RKO (cell line): ENCODE measurements at regions not wholly inside any gene's neighbourhood (a gene's known extent, or its start where the extent isn't known, plus 50 kb on each side); places are given as distances from the start of the nearest gene placed in this dataset.
A peak's percentile ranks its signal among the peaks of the same experiment; 100 is the strongest.
"Not testable (repeated sequence)": the region's sequence is repeated elsewhere in the genome, so short reads cannot be mapped to it uniquely, and the experiment has no call there.

Source experiments
- DNase-seq: peaks from one replicate; pipeline ENCODE4 v3.0.0-alpha.2; 2016; ENCODE audit warnings: low spot score

DNA sequence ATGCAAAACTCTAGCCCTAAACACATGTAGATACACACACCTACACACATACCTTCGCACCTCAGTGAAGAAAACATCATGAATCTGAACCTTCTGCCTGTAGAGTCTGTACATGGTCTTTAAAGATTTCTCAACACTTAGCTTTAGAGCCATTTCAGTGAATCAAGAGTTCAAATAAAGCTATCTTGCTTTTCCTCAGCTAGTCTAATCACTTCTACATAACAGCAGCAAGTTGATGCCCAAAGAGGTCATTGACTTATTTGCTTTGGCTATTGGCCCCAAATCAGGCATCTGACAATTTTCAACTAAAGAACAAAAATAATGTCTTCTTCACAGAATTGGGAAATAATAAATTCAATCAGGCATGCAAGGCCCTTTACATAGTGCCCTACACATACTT is 127.9 kb upstream of the SGCD start:
- no peak for DNase-seq

- DNase-seq: no peak
These were observed 125.8 kb upstream of the SGCD start for GRCh38 chr5:156200938-156201787.

GRCh38 chr5:156201788-156202403 is 125.1 kb upstream of the SGCD start:
- DNase-seq: no peak

DNA sequence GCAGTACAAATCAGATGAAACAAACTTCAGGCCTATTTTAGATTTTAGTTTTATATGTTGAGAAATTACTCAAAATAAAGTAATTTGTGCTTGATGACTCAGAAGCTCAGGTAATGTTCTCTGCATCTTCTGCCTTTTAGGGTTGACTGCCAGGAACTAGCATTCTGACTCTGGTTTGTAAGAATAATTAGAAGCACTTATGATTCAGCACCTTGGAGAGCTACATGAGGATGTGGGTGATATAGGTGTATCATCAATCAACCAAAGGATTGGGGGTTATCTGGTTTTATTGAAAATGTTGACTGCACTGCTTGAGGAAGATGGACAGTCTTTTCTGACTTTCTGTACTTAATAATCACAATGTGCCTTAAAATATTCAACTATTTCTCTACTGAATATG is 118.7 kb upstream of the SGCD start:
- peak; percentile 34 for DNase-seq

- no peak for DNase-seq
These were observed 108.4 kb upstream of the SGCD start for GRCh38 chr5:156218367-156219158.

GRCh38 chr5:156219483-156220005 is 107.4 kb upstream of the SGCD start:
- no peak for DNase-seq

- DNase-seq: no peak
These were observed 105.1 kb upstream of the SGCD start for GRCh38 chr5:156221816-156222215.

GRCh38 chr5:156223547-156223946 is 103.4 kb upstream of the SGCD start:
- DNase-seq: no peak

DNA sequence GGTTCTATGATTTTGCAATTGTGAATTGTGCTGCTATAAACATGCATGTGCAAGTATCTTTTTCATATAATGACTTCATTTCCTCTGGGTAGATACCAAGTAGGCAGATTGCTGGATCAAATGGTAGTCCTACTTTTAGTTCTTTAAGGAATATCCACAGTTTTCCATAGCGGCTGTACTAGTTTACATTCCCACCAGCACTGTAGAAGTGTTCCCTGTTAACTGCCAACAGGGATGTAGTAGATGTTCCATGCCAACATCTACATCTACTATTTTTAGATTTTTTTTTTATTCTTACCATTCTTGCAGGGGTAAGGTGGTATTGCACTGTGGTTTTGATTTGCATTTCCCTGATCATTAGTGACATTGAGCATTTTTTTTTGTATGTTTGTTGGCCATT is 100.5 kb upstream of the SGCD start:
- DNase-seq: not testable (repeated sequence)

- no peak for DNase-seq
These were observed 96.1 kb upstream of the SGCD start for GRCh38 chr5:156230887-156231286.

DNA sequence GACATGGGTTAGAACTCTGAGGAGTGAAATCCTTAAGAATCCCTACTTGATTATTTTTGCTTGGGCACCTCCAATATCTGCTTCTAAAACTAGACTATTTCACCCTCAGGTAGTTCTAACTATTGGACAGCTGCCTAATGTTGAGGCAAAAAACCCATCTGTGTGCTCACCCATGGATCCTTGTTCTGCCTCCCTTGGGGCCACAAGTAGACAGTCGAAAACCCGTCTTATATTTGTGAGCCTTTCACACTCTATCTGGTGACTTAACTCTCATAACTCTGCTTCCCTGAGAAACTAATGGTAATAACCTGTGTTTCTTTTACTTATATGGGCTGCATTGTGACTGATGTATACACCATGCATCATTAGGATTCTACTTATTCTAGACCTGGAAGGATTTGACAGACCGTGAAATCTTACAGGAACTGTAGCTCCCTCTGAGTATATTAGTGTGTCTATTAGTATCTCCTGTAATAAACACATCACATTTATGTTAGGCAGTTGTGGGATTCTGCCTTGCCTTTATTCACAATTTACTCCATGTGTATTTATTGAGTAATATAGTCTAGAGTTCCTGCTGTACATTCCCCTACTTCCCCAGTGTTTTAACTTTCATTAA is 94.6 kb upstream of the SGCD start:
- no peak for DNase-seq

- no peak for DNase-seq
These were observed 89.6 kb upstream of the SGCD start for GRCh38 chr5:156237361-156237760.

GRCh38 chr5:156239800-156240199 is 87.2 kb upstream of the SGCD start:
- DNase-seq: no peak

GRCh38 chr5:156240414-156240813 is 86.5 kb upstream of the SGCD start:
- no peak for DNase-seq

DNA sequence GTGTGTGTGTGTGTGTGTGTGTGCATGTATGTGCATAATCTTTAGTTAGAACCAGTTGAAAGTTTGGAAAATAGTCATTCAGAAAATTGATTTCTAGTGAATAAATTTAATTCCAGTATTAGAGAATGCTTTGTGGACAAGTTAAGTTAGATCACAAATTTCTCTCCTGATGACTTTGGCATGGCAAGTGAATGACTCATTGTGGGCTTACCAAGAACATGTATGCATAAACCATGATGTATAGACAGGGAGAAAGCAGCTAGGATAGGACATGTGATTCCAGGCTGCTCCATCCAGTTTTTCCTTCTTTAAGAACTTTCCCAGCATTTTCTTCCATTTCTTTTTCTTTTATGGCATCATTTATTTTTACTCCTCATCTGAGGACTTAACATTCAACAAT is 85.7 kb upstream of the SGCD start:
- no peak for DNase-seq

DNA sequence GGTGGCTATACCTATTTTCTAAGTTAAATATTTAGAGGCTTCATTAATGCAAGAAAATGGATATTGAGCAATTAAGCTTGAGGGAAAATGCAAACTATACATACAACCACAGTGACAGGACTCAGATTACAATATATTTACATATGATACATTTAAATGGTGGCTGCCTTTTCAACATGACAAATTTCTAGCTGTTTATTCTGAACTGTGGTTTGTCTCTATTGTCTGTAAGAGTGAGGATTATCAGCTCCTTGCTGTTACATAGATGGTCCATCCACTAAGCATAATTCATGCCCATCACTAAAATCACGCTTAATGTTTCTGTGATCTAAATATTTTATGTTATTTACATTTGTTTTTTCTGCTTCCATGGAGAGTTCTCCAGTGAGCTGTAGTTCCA is 81.1 kb upstream of the SGCD start:
- no peak for DNase-seq

GRCh38 chr5:156251076-156251475 is 75.9 kb upstream of the SGCD start:
- no peak for DNase-seq

DNA sequence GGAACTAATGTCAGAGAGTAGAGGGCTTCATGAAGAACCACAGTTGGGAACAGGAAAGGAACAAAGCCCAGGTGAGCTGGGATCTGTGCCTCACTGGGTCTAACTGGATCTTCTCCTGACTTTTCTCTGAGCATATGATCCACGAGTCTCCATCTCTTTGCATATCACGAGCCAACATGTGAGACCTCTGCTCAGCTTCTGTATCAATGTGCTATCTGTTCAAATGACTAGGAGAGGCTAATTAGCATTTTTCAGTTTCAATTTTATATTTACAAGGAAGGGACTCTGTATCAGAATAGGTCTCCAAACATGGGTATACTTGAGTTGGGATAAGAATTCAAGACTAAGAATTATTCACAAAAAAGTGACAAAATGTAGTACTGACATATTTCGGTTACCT is 73.8 kb upstream of the SGCD start:
- DNase-seq: no peak

- no peak for DNase-seq
These were observed 72.8 kb upstream of the SGCD start for GRCh38 chr5:156254196-156254595.

DNA sequence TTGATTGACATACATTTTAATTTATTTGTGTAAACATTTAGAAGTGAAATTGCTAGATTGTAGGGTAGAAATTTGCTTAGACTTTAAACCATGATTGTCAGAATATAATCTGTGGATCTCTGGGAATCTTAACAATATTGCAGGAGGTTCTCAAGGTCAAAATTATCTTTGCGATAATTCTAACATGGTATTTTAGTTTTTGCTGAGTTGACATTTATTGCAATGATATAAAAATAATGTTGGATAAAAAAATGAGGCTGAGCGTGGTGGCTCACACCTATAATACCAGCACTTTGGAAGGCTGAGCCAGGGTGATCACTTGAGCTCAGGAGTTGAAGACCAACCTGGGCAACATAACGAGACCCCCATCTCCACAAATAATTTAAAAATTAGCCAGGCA is 70.3 kb upstream of the SGCD start:
- no peak for DNase-seq

- DNase-seq: no peak
These were observed 68.0 kb upstream of the SGCD start for GRCh38 chr5:156258934-156259333.

DNA sequence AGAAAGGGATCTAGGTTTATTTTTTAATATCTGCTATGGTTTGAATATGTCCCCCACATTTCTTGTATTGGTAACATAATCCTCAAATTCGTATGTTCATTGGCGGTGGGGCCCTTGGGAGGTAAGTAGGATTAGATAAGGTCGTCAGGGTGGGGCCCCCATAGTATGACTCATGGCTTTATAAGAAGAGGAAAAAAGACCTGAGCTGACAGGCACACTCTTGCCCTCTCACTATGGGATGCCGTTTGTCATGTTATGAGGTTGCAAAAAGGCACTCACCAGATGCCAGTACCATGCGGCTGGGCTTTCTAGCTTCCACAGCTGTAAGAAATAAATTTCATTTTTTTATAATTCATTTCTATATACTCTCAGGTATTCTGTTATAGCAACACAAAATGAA is 67.3 kb upstream of the SGCD start:
- no peak for DNase-seq
